ENCODE measurements at regions not wholly inside any gene's neighbourhood (a gene's known extent, or its start where the extent isn't known, plus 50 kb on each side); places are given as distances from the start of the nearest gene placed in this dataset.
"Not testable (repeated sequence)": the region's sequence is repeated elsewhere in the genome, so short reads cannot be mapped to it uniquely, and the experiment has no call there.

- no peak for DNase-seq
Measured at GRCh38 chr2:234719116-234719716, 222.3 kb upstream of the ARL4C start.

- DNase-seq, result no peak
Measured at GRCh38 chr2:234716271-234716670, 219.4 kb upstream of the ARL4C start.

DNA sequence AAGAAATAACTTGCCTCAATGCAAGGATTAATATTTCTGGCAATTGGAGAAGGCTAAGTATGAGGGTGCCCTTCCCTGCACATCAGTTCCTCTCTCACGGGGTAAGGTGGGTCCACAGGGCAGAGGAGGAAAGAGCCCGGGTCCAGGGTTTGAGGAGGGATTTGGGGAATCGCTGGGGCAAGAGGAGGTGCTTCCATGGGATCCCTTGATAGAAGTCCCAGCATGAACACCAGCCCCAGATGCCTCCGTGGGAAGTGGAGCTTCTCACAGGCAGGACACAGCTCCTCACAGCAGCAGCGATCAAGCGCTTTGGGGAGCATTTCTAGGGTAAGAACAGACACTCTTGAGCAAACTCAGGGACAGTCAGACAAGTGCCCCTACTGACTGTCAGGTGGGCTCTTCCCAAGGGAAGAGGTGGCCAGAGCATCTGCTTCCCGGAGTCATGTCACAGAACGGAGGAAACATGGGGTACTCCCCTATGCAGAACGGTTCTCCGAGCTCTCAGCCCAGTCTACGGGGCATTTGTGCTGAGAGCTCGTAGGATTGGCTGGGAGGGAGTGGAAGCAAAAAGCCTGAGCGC is 218.9 kb upstream of the ARL4C start:
- DNase-seq, result no peak

GRCh38 chr2:234714711-234715110 is 217.8 kb upstream of the ARL4C start:
- DNase-seq, result no peak

- no peak for DNase-seq
Measured at GRCh38 chr2:234712421-234712935, 215.6 kb upstream of the ARL4C start.

DNA sequence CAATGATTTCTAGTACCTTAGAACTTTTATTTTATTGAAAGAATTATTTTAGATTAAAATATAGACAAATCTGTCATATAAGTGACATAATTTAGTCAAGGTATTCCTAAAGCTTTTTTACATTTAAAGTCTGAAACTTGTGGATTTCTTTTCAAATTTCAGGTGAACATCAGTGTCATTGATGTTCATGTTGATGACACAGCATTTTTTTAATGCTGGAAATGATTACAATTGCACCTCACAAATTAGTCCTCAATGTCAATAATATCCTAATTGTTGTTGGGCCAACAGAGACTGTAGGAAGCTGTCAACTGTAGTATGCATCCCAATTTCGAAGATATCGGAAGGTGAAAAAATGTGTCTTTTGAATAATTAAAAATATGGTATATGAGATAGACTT is 214.4 kb upstream of the ARL4C start:
- no peak for DNase-seq

DNA sequence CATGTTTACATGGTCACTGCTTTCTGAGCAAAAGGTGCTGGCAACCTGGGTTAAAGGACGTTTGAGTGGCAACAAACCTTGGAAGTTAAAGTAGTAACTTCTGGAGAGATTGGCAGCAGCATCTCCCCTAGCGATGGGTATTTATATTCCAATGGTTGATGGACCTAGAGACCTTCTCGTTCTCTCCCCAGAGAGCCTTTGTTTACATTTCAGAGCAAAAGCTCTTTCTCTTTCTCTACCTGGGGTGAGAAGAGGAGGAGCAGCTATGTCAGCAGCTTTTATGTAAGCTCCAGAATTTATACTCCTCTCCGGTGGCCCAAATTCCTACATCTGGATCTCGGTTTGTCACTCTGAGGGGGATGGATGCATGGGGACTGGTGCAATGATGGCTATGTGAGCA is 213.7 kb upstream of the ARL4C start:
- DNase-seq, result no peak

- DNase-seq, result no peak
Measured at GRCh38 chr2:234710066-234710465, 213.2 kb upstream of the ARL4C start.

DNA sequence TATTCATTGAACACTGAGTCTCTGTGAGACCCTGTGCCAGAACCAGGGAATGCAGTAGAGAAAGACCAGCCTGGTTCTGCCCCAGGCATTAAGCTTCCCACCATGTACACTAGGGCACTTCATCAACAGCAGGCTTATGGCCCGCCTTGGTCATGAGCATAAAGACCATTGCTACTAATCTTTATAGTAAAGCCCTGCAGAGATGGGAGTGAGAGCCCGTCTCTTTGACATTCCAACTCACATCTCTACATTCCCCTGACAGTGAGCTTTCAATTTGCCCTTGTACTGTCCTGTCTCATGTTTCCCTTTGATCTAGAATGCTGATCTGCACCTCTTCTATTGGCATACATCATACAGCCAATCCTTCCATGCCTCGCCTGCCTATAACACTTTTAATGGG is 211.8 kb upstream of the ARL4C start:
- no peak for DNase-seq

GRCh38 chr2:234708091-234708683 is 211.3 kb upstream of the ARL4C start:
- DNase-seq, result no peak

- no peak for DNase-seq
Measured at GRCh38 chr2:234706086-234706485, 209.2 kb upstream of the ARL4C start.

- no peak for DNase-seq
Measured at GRCh38 chr2:234705108-234705507, 208.2 kb upstream of the ARL4C start.

- no peak for DNase-seq
Measured at GRCh38 chr2:234703258-234703657, 206.4 kb upstream of the ARL4C start.

GRCh38 chr2:234702731-234703225 is 205.9 kb upstream of the ARL4C start:
- no peak for DNase-seq

DNA sequence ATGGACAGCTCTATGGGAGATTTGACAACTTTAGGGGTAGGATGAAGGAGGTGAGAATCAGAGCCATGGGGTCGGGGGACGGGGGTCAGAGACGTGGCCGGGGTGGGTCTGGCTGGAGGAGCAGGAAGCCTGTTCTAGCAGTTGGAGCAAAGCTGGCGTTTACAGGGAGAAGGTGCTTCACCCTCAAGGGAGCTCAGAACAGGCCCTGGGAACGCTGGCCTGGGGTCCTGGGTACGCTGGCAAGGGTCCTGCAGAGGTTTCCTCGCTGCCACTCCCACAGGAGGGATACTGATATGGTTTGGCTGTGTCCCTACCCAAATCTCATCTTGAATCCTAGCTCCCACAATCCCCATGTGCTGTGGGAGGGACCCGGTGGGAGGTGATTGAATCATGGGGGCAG is 205.0 kb upstream of the ARL4C start:
- no peak for DNase-seq

GRCh38 chr2:234701421-234701820 is 204.5 kb upstream of the ARL4C start:
- DNase-seq, result no peak

DNA sequence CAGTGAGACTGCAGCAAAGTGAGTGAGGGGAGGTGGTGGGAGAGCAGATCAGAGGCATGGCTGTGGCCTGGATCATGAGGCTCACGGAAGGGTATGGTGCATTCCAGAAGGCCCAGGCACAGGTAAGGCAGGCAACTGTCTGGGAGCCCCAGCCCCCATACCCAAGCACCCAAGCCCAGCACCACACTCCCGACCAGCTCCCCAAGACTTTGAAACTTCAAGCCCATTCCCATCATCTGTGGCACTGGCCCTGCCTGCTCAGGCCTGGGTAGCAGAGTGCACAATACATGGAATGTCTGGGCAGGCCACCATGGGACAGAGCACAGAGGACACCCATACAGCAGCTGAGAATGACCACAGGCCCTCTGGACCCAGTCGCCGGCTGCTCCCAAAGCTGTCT is 202.6 kb upstream of the ARL4C start:
- DNase-seq, result no peak

- DNase-seq, result not testable (repeated sequence)
Measured at GRCh38 chr2:234697300-234697876, 200.5 kb upstream of the ARL4C start.

DNA sequence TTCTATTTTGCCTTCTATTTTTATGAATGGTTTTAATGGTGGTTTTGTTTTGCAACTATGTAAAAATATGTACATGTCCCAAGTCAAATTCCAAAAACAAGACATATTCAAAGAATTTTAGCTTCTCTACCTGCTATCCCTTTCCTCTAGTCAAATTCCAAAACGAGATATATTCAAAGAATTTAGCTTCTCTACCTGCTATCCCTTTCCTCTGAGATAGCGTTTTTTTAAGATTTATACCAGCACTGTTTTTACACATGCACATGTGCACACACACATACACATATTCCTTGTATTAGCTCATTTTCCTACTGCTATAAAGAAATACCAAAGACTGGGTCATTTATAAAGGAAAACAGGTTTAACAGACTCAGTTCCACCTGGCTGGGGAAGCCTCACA is 199.1 kb upstream of the ARL4C start:
- no peak for DNase-seq

GRCh38 chr2:234694244-234695013 is 197.5 kb upstream of the ARL4C start:
- no peak for DNase-seq

GRCh38 chr2:234693681-234694190 is 196.9 kb upstream of the ARL4C start:
- not testable (repeated sequence) for DNase-seq

GRCh38 chr2:234693191-234693590 is 196.3 kb upstream of the ARL4C start:
- not testable (repeated sequence) for DNase-seq

Data from activated CD4-positive, alpha-beta T cell treated with anti-CD3 and anti-CD28 coated beads for 4 hours (primary cell).